ENCODE measurements at regions not wholly inside any gene's neighbourhood (a gene's known extent, or its start where the extent isn't known, plus 50 kb on each side); places are given as distances from the start of the nearest gene placed in this dataset.

GRCh38 chr1:112232848-112233247 lies 163.2 kb upstream of the CTTNBP2NL start:
- H3K36me3 ChIP-seq: no peaks in the 10 kb centered on the region
- DNase-seq: no peak
- H3K4me1 ChIP-seq: no peaks in the 10 kb centered on the region
- WGBS, 5 donors: 70 to 79% (median 75%) methylated on average over 3 of the region's 3 CpGs
- H3K4me3 ChIP-seq: no peak overlapping the region
- TF ChIP-seq POLR2AphosphoS5 (IDR thresholded peaks at IDR 0.05) (no peak), POLR2A (IDR thresholded peaks at IDR 0.05) (no peak), CTCF (IDR thresholded peaks at IDR 0.05 in 8 of 11, conservative IDR thresholded peaks at IDR 0.05 in 3 of 11) (no peak)
- intact Hi-C loops (cut with DNase I; ENCODE audit: low total_unique reads): no loop called here
- H3K27ac ChIP-seq: no peak overlapping the region
- H3K27me3 ChIP-seq (replicated peaks in 1 of 7): peaks cover 0 to 5% (median 0%) of the 10 kb centered on the region in 7 donors
- H3K9me3 ChIP-seq: peaks cover 0 to 27% (median 18%) of the 10 kb centered on the region in 8 donors

GRCh38 chr1:112234710-112235109 lies 161.3 kb upstream of the CTTNBP2NL start:
- no peak overlapping the region for H3K4me3 ChIP-seq
- H3K36me3 ChIP-seq: no peaks in the 10 kb centered on the region
- no peak for DNase-seq
- no peak overlapping the region for H3K27ac ChIP-seq
- peaks cover 0 to 5% (median 0%) of the 10 kb centered on the region in 7 donors for H3K27me3 ChIP-seq (replicated peaks in 1 of 7)
- TF ChIP-seq POLR2A (IDR thresholded peaks at IDR 0.05) (no peak), CTCF (IDR thresholded peaks at IDR 0.05 in 8 of 11, conservative IDR thresholded peaks at IDR 0.05 in 3 of 11) (no peak), POLR2AphosphoS5 (IDR thresholded peaks at IDR 0.05) (no peak)
- intact Hi-C loops (cut with DNase I; ENCODE audit: low total_unique reads): no loop called here
- H3K9me3 ChIP-seq: peaks cover 0 to 9% (median under 1%) of the 10 kb centered on the region in 8 donors
- no peaks in the 10 kb centered on the region for H3K4me1 ChIP-seq
- 77 to 91% (median 78%) methylated on average over 3 of the region's 3 CpGs for WGBS, 5 donors

GRCh38 chr1:112237983-112238545 lies 157.9 kb upstream of the CTTNBP2NL start:
- 67 to 81% (median 81%) methylated on average over 2 of the region's 2 CpGs for WGBS, 5 donors
- intact Hi-C loops (cut with DNase I; ENCODE audit: low total_unique reads): no loop called here
- Histone ChIP-seq H3K9me3 (no peaks in the 10 kb centered on the region), H3K4me1 (no peaks in the 10 kb centered on the region), H3K36me3 (no peaks in the 10 kb centered on the region), H3K27ac (no peak overlapping the region), H3K27me3 (replicated peaks in 1 of 7) (peaks cover 0 to 9% (median 0%) of the 10 kb centered on the region in 7 donors), H3K4me3 (no peak overlapping the region)
- no peak for DNase-seq
- TF ChIP-seq POLR2A (IDR thresholded peaks at IDR 0.05) (no peak), CTCF (IDR thresholded peaks at IDR 0.05 in 8 of 11, conservative IDR thresholded peaks at IDR 0.05 in 3 of 11) (no peak), POLR2AphosphoS5 (IDR thresholded peaks at IDR 0.05) (no peak)

GRCh38 chr1:112239683-112240330 lies 156.2 kb upstream of the CTTNBP2NL start:
- no peak for TF ChIP-seq POLR2A (IDR thresholded peaks at IDR 0.05)
- TF ChIP-seq CTCF (IDR thresholded peaks at IDR 0.05 in 8 of 11, conservative IDR thresholded peaks at IDR 0.05 in 3 of 11): no peak
- no peak for TF ChIP-seq POLR2AphosphoS5 (IDR thresholded peaks at IDR 0.05)
- H3K27me3 ChIP-seq (replicated peaks in 1 of 7): peaks cover 0 to 9% (median 0%) of the 10 kb centered on the region in 7 donors
- H3K9me3 ChIP-seq: no peaks in the 10 kb centered on the region
- H3K27ac ChIP-seq: no peak overlapping the region
- no peak overlapping the region for H3K4me3 ChIP-seq
- DNase-seq: no peak
- H3K36me3 ChIP-seq: no peaks in the 10 kb centered on the region
- H3K4me1 ChIP-seq: no peaks in the 10 kb centered on the region
- intact Hi-C loops (cut with DNase I; ENCODE audit: low total_unique reads): no loop called here
- 68 to 73% (median 72%) methylated on average over 6 of the region's 6 CpGs for WGBS, 5 donors
